Thyroid gland (tissue), 4 donors: ENCODE measurements at regions not wholly inside any gene's neighbourhood (a gene's known extent, or its start where the extent isn't known, plus 50 kb on each side); places are given as distances from the start of the nearest gene placed in this dataset.

Experiments
- CTCF ChIP-seq, 6 experiments: fragments of 200-600 bp in 3 of 6; fragments of 450-650 bp in 3 of 6; sonication (generic) in 3 of 6; IDR thresholded peaks; one replicate each; pipeline ENCODE4 v1.5.1; 2016 to 2019; ENCODE audit warnings: antibody characterized with exemption in 6 of 6, mild to moderate bottlenecking in 2 of 6, inconsistent platforms in 1 of 6, moderate library complexity in 1 of 6
- POLR2A ChIP-seq, 2 donors: fragments of 450-650 bp; IDR thresholded peaks; one replicate each; pipeline ENCODE4 v1.6.1; 2017; ENCODE audit warnings: antibody characterized with exemption in 2 of 2, mild to moderate bottlenecking in 2 of 2, moderate library complexity in 1 of 2

- TF ChIP-seq CTCF (IDR thresholded peaks at IDR 0.05) (no peak), POLR2A (IDR thresholded peaks at IDR 0.05) (no peak)
These were observed 587.3 kb upstream of the UBE2E2 start for GRCh38 chr3:22615790-22616189.
